RWPE1 (cell line): ENCODE measurements at regions not wholly inside any gene's neighbourhood (a gene's known extent, or its start where the extent isn't known, plus 50 kb on each side); places are given as distances from the start of the nearest gene placed in this dataset.

Experiments
- CTCF ChIA-PET: fragments of 350-600 bp; sonication (Branson Sonifier 250); formaldehyde crosslinking; extraction: SDS; loops from one replicate; lab custom pipeline; 2021; lab: Yijun Ruan, JAX
- POLR2A ChIA-PET: fragments of 400-600 bp; formaldehyde crosslinking; extraction: SDS; loops from one replicate; lab custom pipeline; 2020; ENCODE audit warnings: antibody characterized with exemption; ENCODE audit not compliant: low non-redundant PET; lab: Yijun Ruan, JAX
- DNase-seq: peaks from one replicate; pipeline ENCODE4 v3.0.0; 2012; ENCODE audit warnings: low spot score
- H3K27ac ChIP-seq: fragments of 450-650 bp; 2 replicates; pipeline ENCODE4 v1.5.1; 2017
- TF ChIP-seq, protein P1 (sequence below): fragments of 450-650 bp; conservative IDR thresholded peaks from 2 replicates; pipeline ENCODE4 v1.5.1; 2017; ENCODE audit warnings: low read depth, mild to moderate bottlenecking

DNA sequence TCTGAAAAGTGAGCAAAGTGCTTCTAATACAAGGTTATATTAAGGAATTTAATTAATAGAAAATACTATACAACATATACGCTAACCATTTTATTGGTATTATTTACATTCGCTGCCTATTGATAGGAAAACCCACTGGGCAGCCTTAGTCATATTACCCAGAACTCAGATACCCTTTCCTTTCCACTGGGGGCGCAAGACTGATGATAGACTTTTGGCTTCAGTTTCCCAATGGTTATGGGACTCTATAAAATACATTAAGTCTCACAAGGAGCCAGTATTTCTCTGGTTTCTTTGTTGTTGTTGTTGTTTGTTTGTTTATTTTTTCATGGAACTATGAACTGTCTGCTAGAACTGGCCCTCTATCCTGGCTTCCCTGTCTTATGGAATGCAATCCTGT, 471.1 kb upstream of the KIRREL3 start:
- no peak for DNase-seq
- ChIA-PET CTCF (no interaction called here), POLR2A (no interaction called here)
- no peak overlapping the region for H3K27ac ChIP-seq
- TF ChIP-seq, protein P1, sequence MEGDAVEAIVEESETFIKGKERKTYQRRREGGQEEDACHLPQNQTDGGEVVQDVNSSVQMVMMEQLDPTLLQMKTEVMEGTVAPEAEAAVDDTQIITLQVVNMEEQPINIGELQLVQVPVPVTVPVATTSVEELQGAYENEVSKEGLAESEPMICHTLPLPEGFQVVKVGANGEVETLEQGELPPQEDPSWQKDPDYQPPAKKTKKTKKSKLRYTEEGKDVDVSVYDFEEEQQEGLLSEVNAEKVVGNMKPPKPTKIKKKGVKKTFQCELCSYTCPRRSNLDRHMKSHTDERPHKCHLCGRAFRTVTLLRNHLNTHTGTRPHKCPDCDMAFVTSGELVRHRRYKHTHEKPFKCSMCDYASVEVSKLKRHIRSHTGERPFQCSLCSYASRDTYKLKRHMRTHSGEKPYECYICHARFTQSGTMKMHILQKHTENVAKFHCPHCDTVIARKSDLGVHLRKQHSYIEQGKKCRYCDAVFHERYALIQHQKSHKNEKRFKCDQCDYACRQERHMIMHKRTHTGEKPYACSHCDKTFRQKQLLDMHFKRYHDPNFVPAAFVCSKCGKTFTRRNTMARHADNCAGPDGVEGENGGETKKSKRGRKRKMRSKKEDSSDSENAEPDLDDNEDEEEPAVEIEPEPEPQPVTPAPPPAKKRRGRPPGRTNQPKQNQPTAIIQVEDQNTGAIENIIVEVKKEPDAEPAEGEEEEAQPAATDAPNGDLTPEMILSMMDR = no peak; the same call in 1 of the 2 replicates

DNA sequence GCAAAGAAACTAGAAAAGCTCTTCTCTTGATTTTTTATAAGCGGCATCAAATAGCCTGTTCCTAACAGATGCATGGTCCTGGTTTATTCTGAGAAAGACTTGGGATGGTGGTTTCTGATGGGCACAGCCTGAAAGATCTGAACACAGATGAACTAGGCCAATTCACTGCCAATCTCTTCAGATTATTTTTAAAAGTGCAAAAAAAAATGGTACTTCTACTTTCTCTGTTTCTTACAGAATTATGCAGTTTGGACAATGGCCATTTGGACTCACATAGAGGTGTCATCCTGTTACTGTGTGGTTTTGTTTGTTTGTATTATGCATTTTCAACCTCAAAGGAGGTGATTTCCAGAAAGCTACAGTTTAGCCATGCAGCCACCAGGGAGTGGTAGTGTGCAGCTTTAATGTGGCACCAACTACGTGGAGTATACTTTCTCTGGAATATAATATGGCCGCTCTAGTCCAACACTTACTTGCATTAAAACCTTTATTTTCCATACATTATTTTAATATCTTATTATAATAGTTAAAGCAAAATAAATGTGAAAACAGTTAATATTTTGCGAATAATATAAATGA, 469.8 kb upstream of the KIRREL3 start:
- no peak overlapping the region for H3K27ac ChIP-seq
- POLR2A ChIA-PET = no interaction called here
- CTCF ChIA-PET = no interaction called here
- no peak for DNase-seq
- TF ChIP-seq, protein P1 = no peak

DNA sequence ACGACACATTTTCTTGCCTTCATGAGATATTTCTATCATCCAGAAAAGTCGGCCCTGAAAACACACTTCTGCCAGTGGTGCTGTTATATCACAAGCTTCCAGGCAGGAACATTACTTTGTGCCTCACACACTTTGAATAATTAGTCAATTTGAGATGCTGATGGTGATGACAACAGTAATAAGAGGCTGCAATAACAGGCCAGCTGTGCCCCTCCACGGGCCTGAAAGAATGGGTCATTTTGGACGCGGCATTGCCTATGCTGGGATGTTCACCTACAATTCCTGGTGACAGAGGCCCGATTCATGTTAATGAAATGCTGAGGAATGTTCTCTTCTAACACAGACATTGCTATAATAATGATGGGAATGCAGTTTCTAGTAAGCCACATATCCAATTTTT, 463.8 kb upstream of the KIRREL3 start:
- CTCF ChIA-PET = no interaction called here

DNA sequence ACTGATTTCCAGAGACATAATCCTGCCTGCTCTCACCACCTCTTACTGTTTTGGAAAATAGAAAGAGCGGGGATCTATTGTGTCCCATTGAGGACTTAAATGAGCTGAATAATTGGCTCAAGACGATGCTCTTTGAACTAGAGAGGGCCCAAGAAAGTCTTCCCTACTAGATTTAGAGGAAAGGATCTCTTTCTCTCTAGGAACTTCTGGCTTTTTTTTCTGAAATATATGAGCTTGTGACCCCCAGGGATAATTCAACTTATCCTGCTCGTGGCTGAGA, 461.4 kb upstream of the KIRREL3 start:
- TF ChIP-seq, protein P1 = no peak
- CTCF ChIA-PET = no interaction called here
- POLR2A ChIA-PET = no interaction called here

More for the DNA sequence above, 463.8 kb upstream of the KIRREL3 start:
- TF ChIP-seq, protein P1 = no peak
- POLR2A ChIA-PET = no interaction called here
- no peak for DNase-seq
- no peak overlapping the region for H3K27ac ChIP-seq

DNA sequence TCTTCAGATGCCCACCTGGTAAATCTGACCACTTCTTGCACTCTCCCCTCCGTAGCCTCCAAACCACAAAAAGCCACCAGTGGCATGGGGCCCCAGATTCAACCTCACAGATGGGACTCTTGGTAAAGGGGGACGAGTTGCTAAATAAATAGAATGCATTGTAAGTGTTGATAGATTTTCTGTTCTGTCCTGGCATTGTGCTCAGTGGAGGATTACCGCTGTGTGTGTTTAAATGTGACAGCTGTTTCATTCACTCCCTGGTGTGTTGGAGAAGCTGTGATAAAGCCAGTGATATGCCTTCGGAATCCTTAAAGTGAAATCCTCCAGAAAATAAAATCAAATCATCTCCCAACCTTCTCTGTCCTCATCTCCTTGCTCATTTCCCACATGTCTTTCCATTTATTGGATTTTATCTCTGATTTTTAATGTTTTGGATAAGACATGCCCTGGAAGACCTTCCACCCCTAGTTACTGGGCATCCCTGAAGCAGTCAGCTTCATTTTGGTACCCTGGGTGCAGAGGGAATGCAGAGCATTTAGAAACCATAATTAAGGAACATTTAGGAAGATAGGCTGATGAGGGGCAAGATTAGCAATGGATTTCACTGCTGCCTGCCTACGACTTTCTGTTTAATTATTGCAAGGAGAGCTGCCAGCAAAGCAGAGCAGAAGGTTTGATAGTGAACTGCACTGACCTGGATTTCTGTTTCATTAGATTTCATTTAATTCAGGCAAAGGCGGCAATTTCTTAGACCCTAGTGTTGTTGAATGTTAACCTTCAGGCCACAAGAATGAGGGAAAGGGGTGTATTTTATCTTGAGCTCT, 460.9 kb upstream of the KIRREL3 start:
- H3K27ac ChIP-seq = no peak overlapping the region
- POLR2A ChIA-PET = no interaction called here
- TF ChIP-seq, protein P1 = no peak
- DNase-seq = no peak
- CTCF ChIA-PET = no interaction called here

More for the DNA sequence above, 461.4 kb upstream of the KIRREL3 start:
- H3K27ac ChIP-seq = no peak overlapping the region
- no peak for DNase-seq

DNA sequence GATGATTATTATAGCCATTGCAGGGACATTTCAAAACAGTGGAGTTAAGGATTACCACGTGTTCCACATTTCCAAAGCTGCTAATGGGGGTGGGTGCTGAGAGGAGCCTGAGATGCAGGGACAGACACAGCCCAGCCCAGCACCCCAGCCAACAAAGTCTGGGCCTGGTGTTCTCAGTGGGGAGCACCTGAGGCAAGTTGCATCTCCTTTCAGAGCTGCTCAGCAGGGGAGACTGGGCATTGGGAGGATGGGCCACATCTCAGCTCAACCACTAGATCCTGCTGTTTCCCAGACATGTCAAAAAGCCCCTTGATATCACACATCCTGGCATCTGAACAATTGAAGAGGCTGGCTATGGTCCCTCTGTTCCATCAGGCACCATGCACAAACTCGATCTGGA, 458.0 kb upstream of the KIRREL3 start:
- TF ChIP-seq, protein P1 = no peak
- ChIA-PET POLR2A (no interaction called here), CTCF (no interaction called here)
- no peak overlapping the region for H3K27ac ChIP-seq
- no peak for DNase-seq
